ENCODE measurements at regions not wholly inside any gene's neighbourhood (a gene's known extent, or its start where the extent isn't known, plus 50 kb on each side); places are given as distances from the start of the nearest gene placed in this dataset.

DNA sequence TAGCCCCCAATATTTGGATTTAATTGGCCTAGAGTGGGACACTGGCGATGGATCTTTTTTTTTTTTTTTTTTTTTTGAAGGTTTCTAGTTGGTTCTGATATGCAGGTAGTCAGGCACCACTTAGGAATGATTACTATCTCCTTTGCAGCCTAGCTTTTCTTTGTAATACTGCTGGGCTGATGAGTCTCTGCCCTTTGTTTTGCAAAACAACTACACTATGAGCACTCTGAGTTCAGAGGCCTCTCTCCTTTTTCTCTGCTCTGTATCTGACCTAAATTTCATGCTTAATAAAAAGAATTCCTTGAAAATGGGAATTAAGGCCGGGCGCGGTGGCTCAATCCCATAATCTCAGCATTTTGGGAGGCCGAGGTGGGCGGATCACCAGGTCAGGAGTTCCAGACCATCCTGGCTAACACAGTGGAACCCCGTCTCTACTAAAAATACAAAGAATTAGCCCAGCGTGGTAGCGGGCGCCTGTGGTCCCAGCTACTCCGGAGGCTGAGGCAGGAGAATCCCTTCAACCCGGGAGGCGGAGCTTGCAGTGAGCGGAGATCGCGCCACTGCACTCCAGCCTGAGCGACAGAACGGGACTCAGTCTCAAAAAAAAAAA lies 1312.3 kb downstream of the FAM181B start:
- no TSS peak for BruUV-seq (replicated peaks)
- CTCF ChIA-PET (ENCODE audit: unreplicated experiment), result no interaction called here
- Histone ChIP-seq H4K20me1 (ENCODE audit: insufficient read depth, low read length) (no peaks in the 10 kb centered on the region), H3K9me3 (ENCODE audit: low read length) (no peaks in the 10 kb centered on the region), H3K4me1 (ENCODE audit: insufficient read depth, low read length, poor library complexity, severe bottlenecking) (no peaks in the 10 kb centered on the region), H2AFZ (ENCODE audit: low read length) (no peak overlapping the region), H3K79me2 (ENCODE audit: insufficient read depth, low read depth, low read length) (no peaks in the 10 kb centered on the region), H3K27ac (ENCODE audit: low read depth, low read length, poor library complexity, severe bottlenecking) (no peak overlapping the region), H3K4me3 (ENCODE audit: low read depth, low read length, poor library complexity, severe bottlenecking) (no peak overlapping the region), H3K36me3 (ENCODE audit: insufficient read depth, low read length) (no peaks in the 10 kb centered on the region), H3K4me2 (ENCODE audit: low read length) (no peak overlapping the region), H3K9me2 (ENCODE audit: insufficient read depth, low read length) (no peaks in the 10 kb centered on the region)
- no peak for TF ChIP-seq EZH2phosphoT487 (IDR thresholded peaks at IDR 0.05; ENCODE audit: borderline replicate concordance, low read depth, low read length)
- TF ChIP-seq, protein P1, sequence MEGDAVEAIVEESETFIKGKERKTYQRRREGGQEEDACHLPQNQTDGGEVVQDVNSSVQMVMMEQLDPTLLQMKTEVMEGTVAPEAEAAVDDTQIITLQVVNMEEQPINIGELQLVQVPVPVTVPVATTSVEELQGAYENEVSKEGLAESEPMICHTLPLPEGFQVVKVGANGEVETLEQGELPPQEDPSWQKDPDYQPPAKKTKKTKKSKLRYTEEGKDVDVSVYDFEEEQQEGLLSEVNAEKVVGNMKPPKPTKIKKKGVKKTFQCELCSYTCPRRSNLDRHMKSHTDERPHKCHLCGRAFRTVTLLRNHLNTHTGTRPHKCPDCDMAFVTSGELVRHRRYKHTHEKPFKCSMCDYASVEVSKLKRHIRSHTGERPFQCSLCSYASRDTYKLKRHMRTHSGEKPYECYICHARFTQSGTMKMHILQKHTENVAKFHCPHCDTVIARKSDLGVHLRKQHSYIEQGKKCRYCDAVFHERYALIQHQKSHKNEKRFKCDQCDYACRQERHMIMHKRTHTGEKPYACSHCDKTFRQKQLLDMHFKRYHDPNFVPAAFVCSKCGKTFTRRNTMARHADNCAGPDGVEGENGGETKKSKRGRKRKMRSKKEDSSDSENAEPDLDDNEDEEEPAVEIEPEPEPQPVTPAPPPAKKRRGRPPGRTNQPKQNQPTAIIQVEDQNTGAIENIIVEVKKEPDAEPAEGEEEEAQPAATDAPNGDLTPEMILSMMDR (conservative IDR thresholded peaks at IDR 0.05; ENCODE audit: low read length), result no peak
- POLR2A ChIA-PET, result interaction anchor here (0.7 kb wide), 2 partner anchors 29 to 489 kb away, joined by 4 to 6 read pairs; no protein-coding TSS in a partner anchor
- DNase-seq (ENCODE audit: low spot score), result no peak
- intact Hi-C loops (cut with micrococcal nuclease; ENCODE audit: unreplicated experiment), result no loop called here

DNA sequence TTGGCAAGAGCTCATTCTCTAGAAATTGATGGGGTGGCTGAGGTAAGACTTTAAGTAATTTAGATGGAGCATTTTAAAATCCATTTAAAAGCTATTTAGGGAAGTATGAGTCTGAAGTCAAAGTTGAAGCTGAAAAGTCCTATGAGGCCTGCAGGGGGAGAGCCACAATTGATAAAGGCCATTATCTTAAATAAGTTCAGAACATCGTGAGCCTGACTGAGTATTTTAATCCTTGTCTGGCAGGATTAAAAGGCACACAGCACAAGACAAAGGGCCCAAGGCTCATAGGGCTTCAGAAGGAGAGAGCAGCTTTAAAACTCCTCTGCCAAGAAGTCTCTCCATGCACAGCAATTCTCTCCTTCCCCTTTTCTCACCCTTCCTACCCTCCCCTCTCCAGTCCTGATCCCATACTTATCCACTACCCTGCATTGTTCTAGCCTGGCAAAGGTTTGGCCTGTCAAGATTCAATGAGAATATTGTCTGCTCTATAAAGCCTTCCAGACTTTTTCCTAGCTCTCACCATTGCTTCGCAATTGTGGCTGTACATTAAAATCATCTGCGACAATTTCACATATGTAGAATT lies 1312.9 kb downstream of the FAM181B start:
- TF ChIP-seq EZH2phosphoT487 (IDR thresholded peaks at IDR 0.05; ENCODE audit: borderline replicate concordance, low read depth, low read length), result no peak
- TF ChIP-seq, protein P1 (conservative IDR thresholded peaks at IDR 0.05; ENCODE audit: low read length), result 0 out of 2 replicates have a peak, but pooled peaks have one; percentile 20
- no peaks in the 10 kb centered on the region for H3K79me2 ChIP-seq (ENCODE audit: insufficient read depth, low read depth, low read length)
- intact Hi-C loops (cut with micrococcal nuclease; ENCODE audit: unreplicated experiment), result no loop called here
- BruUV-seq (replicated peaks), result no TSS peak
- POLR2A ChIA-PET, result interaction anchor here (0.7 to 1.2 kb wide), 4 partner anchors 12 to 488 kb away, joined by 3 to 6 read pairs (median 4); no protein-coding TSS in a partner anchor
- no peaks in the 10 kb centered on the region for H3K36me3 ChIP-seq (ENCODE audit: insufficient read depth, low read length)
- H3K27ac ChIP-seq (ENCODE audit: low read depth, low read length, poor library complexity, severe bottlenecking), result no peak overlapping the region
- no peaks in the 10 kb centered on the region for H4K20me1 ChIP-seq (ENCODE audit: insufficient read depth, low read length)
- H2AFZ ChIP-seq (ENCODE audit: low read length), result no peak overlapping the region
- no peak overlapping the region for H3K4me2 ChIP-seq (ENCODE audit: low read length)
- H3K9me3 ChIP-seq (ENCODE audit: low read length), result no peaks in the 10 kb centered on the region
- CTCF ChIA-PET (ENCODE audit: unreplicated experiment), result no interaction called here
- no peak overlapping the region for H3K4me3 ChIP-seq (ENCODE audit: low read depth, low read length, poor library complexity, severe bottlenecking)
- no peaks in the 10 kb centered on the region for H3K4me1 ChIP-seq (ENCODE audit: insufficient read depth, low read length, poor library complexity, severe bottlenecking)
- DNase-seq (ENCODE audit: low spot score), result no peak
- no peaks in the 10 kb centered on the region for H3K9me2 ChIP-seq (ENCODE audit: insufficient read depth, low read length)

DNA sequence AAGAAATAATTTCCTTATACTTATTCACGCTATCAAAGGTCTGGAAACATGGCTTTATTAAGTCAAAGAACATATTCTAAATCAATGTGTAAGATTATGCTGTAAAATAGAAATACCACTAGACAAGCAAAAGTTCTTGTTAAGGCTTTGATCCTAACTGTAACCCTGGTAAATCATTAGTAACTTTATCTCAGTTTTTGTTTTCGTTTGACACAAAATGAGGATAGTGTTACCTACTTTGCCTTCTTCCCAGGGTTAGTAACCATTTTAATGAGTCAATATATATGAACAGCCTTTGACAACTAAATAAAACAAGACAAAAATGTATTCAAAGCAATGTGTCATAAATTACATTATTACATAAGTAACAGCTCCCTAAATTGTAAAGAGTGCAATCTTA lies 1336.3 kb downstream of the FAM181B start:
- POLR2A ChIA-PET, result interaction anchor here (0.6 kb wide), 1 partner anchor 102 kb away, joined by 4 read pairs; no protein-coding TSS in a partner anchor
- H3K9me2 ChIP-seq (ENCODE audit: insufficient read depth, low read length), result no peaks in the 10 kb centered on the region
- no peaks in the 10 kb centered on the region for H3K36me3 ChIP-seq (ENCODE audit: insufficient read depth, low read length)
- CTCF ChIA-PET (ENCODE audit: unreplicated experiment), result no interaction called here
- no peak for DNase-seq (ENCODE audit: low spot score)
- TF ChIP-seq EZH2phosphoT487 (IDR thresholded peaks at IDR 0.05; ENCODE audit: borderline replicate concordance, low read depth, low read length), result no peak
- TF ChIP-seq, protein P1 (conservative IDR thresholded peaks at IDR 0.05; ENCODE audit: low read length), result no peak
- H2AFZ ChIP-seq (ENCODE audit: low read length), result no peak overlapping the region
- no peaks in the 10 kb centered on the region for H3K9me3 ChIP-seq (ENCODE audit: low read length)
- no peak overlapping the region for H3K4me3 ChIP-seq (ENCODE audit: low read depth, low read length, poor library complexity, severe bottlenecking)
- no peaks in the 10 kb centered on the region for H4K20me1 ChIP-seq (ENCODE audit: insufficient read depth, low read length)
- no TSS peak for BruUV-seq (replicated peaks)
- no peaks in the 10 kb centered on the region for H3K4me1 ChIP-seq (ENCODE audit: insufficient read depth, low read length, poor library complexity, severe bottlenecking)
- intact Hi-C loops (cut with micrococcal nuclease; ENCODE audit: unreplicated experiment), result no loop called here
- no peak overlapping the region for H3K4me2 ChIP-seq (ENCODE audit: low read length)
- H3K27ac ChIP-seq (ENCODE audit: low read depth, low read length, poor library complexity, severe bottlenecking), result no peak overlapping the region
- no peaks in the 10 kb centered on the region for H3K79me2 ChIP-seq (ENCODE audit: insufficient read depth, low read depth, low read length)
